Fibroblast of pulmonary artery (primary cell): ENCODE measurements at regions not wholly inside any gene's neighbourhood (a gene's known extent, or its start where the extent isn't known, plus 50 kb on each side); places are given as distances from the start of the nearest gene placed in this dataset.

ENCODE experiments used
- DNase-seq: peaks from one replicate; pipeline ENCODE4 v3.0.0-alpha.2; 2010; ENCODE audit warnings: low read depth
- H3K4me3 ChIP-seq: replicated peaks from 2 replicates; pipeline ENCODE4 v1.5.1; 2011; ENCODE audit warnings: low read depth, mild to moderate bottlenecking, control low read depth, low read length, moderate library complexity
- CTCF ChIP-seq: IDR thresholded peaks from 2 replicates; pipeline ENCODE4 v1.5.1; 2011; ENCODE audit warnings: mild to moderate bottlenecking, control low read depth, low read length, inconsistent platforms; ENCODE audit errors: missing control alignments

- no peak for DNase-seq
- TF ChIP-seq CTCF = no peak
- H3K4me3 ChIP-seq = no peak overlapping the region
Measured at GRCh38 chr18:28626756-28627155, 449.8 kb upstream of the CDH2 start.

- no peak for DNase-seq
- H3K4me3 ChIP-seq = no peak overlapping the region
- TF ChIP-seq CTCF = no peak
Measured at GRCh38 chr18:28607991-28608390, 431.1 kb upstream of the CDH2 start.

- TF ChIP-seq CTCF = no peak
- no peak overlapping the region for H3K4me3 ChIP-seq
- peak; percentile 62 for DNase-seq
Measured at GRCh38 chr18:28606686-28607085, 429.8 kb upstream of the CDH2 start.

GRCh38 chr18:28602391-28602790, 425.5 kb upstream of the CDH2 start:
- H3K4me3 ChIP-seq = no peak overlapping the region
- no peak for TF ChIP-seq CTCF
- DNase-seq = no peak

- H3K4me3 ChIP-seq = no peak overlapping the region
- DNase-seq = peak; percentile 24
- TF ChIP-seq CTCF = no peak
Measured at GRCh38 chr18:28594034-28594433, 417.1 kb upstream of the CDH2 start.

GRCh38 chr18:28588884-28589549, 412.1 kb upstream of the CDH2 start:
- H3K4me3 ChIP-seq = no peak overlapping the region
- DNase-seq = peak; percentile 40
- TF ChIP-seq CTCF = no peak

GRCh38 chr18:28584731-28585130, 407.8 kb upstream of the CDH2 start:
- no peak overlapping the region for H3K4me3 ChIP-seq
- TF ChIP-seq CTCF = no peak
- DNase-seq = peak; percentile 73
